Transverse colon (tissue), 4 donors: ENCODE measurements at regions not wholly inside any gene's neighbourhood (a gene's known extent, or its start where the extent isn't known, plus 50 kb on each side); places are given as distances from the start of the nearest gene placed in this dataset.

Source experiments
- DNase-seq: peaks from one replicate; pipeline ENCODE4 v3.0.0-alpha.2; 2019
- H3K27ac ChIP-seq, 4 donors: fragments of 200-600 bp; sonication (generic); 2 replicates each; pipeline ENCODE4 v1.5.1; 2016 to 2018; ENCODE audit warnings: inconsistent platforms in 4 of 4
- H3K27me3 ChIP-seq: fragments of 200-600 bp; sonication (generic); 2 replicates; pipeline ENCODE4 v1.5.1; 2017; ENCODE audit warnings: inconsistent platforms
- H3K36me3 ChIP-seq, 4 donors: fragments of 200-600 bp; sonication (generic); 2 replicates each; pipeline ENCODE4 v1.5.1; 2017 to 2019; ENCODE audit warnings: inconsistent platforms in 4 of 4
- H3K4me1 ChIP-seq, 4 donors: fragments of 200-600 bp; sonication (generic); 2 replicates each; pipeline ENCODE4 v1.5.1; 2017 to 2020; ENCODE audit warnings: inconsistent platforms in 4 of 4
- H3K4me3 ChIP-seq, 4 donors: fragments of 200-600 bp; sonication (generic); 1 replicate in 1 of 4; 2 replicates in 3 of 4; pipeline versions ENCODE4 v1.5.1 to v1.6.1; 2017 to 2019; ENCODE audit warnings: inconsistent platforms in 4 of 4
- H3K9me3 ChIP-seq, 2 donors: fragments of 200-600 bp; sonication (generic); 2 replicates each; pipeline ENCODE4 v1.5.1; 2017 to 2019; ENCODE audit warnings: inconsistent platforms in 2 of 2
- CTCF ChIP-seq, 5 experiments: fragments of 200-600 bp in 3 of 5; fragments of 450-650 bp in 2 of 5; sonication (generic) in 3 of 5; IDR thresholded peaks; 1 replicate in 2 of 5; 2 replicates in 3 of 5; pipeline ENCODE4 v1.5.1; 2016 to 2017; ENCODE audit warnings: antibody characterized with exemption in 5 of 5, inconsistent platforms in 3 of 5, mild to moderate bottlenecking in 2 of 5, moderate library complexity in 1 of 5
- EP300 ChIP-seq: sonication (generic); formaldehyde crosslinking; IDR thresholded peaks from one replicate; pipeline ENCODE4 v1.6.1; 2017; ENCODE audit warnings: antibody characterized with exemption, low read depth
- POLR2A ChIP-seq: fragments of 450-650 bp; IDR thresholded peaks from one replicate; pipeline ENCODE4 v1.6.1; 2016; ENCODE audit warnings: antibody characterized with exemption, mild to moderate bottlenecking, moderate library complexity
- POLR2AphosphoS5 ChIP-seq, 3 donors: sonication (generic); formaldehyde crosslinking; IDR thresholded peaks; one replicate each; pipeline ENCODE4 v1.6.1; 2016; ENCODE audit warnings: antibody characterized with exemption in 3 of 3
- WGBS, 2 donors: methylation state at CpG; one replicate each; pipeline ENCODE4 v1.1.5; 2018; ENCODE audit warnings: low coverage in 1 of 2; 5-methylcytosine and 5-hydroxymethylcytosine counted together
- in situ Hi-C, 4 donors: fragments of 200-750 bp; cut with MboI; loops; one replicate each; pipeline versions ENCODE4 v1.15.0 to v1.15.1; 2017; ENCODE audit warnings: low sequenced_read_pairs in 3 of 4, low pct_ligation_motif_present in 1 of 4, low pct_unique_long_range_greater_than_20kb in 1 of 4
- intact Hi-C: fragments of 100-400 bp; cut with DNase I; formaldehyde crosslinking; loops from one replicate; pipeline ENCODE4 v1.15.1; 2023; ENCODE audit warnings: low total_unique reads

- 79 to 85% methylated on average over 2 of the region's 2 CpGs for whole genome bisulfite sequencing, 2 donors
- intact Hi-C loops = no loop called here
Observed at GRCh38 chr3:70476174-70476573, 163.7 kb upstream of the MDFIC2 start.

GRCh38 chr3:70471464-70472342 is 159.3 kb upstream of the MDFIC2 start:
- Histone ChIP-seq H3K27ac (no peak overlapping the region), H3K27me3 (no peaks in the 10 kb centered on the region), H3K36me3 (no peaks in the 10 kb centered on the region), H3K4me3 (no peak overlapping the region), H3K9me3 (no peaks in the 10 kb centered on the region), H3K4me1 (no peaks in the 10 kb centered on the region)
- WGBS, 2 donors = 71 to 81% methylated on average over 2 to 4 of the region's 4 CpGs
- in situ Hi-C loops (no loop called here), intact Hi-C loops (no loop called here)
- TF ChIP-seq POLR2AphosphoS5 (IDR thresholded peaks at IDR 0.05) = no peak
- TF ChIP-seq EP300 = no peak
- no peak for TF ChIP-seq POLR2A
- TF ChIP-seq CTCF (IDR thresholded peaks at IDR 0.05) = no peak
- DNase-seq = no peak

More at GRCh38 chr3:70476174-70476573, 163.7 kb upstream of the MDFIC2 start:
- no peaks in the 10 kb centered on the region for H3K9me3 ChIP-seq
- H3K27me3 ChIP-seq = no peaks in the 10 kb centered on the region
- no peak for TF ChIP-seq POLR2AphosphoS5 (IDR thresholded peaks at IDR 0.05)
- TF ChIP-seq POLR2A = no peak
- no peak for TF ChIP-seq EP300
- TF ChIP-seq CTCF (IDR thresholded peaks at IDR 0.05) = no peak
- DNase-seq = no peak
- in situ Hi-C loops = no loop called here
- no peak overlapping the region for H3K27ac ChIP-seq
- no peaks in the 10 kb centered on the region for H3K36me3 ChIP-seq
- no peak overlapping the region for H3K4me3 ChIP-seq
- no peaks in the 10 kb centered on the region for H3K4me1 ChIP-seq

- Histone ChIP-seq H3K4me3 (no peak overlapping the region), H3K27ac (no peak overlapping the region), H3K9me3 (no peaks in the 10 kb centered on the region), H3K27me3 (no peaks in the 10 kb centered on the region), H3K4me1 (no peaks in the 10 kb centered on the region), H3K36me3 (no peaks in the 10 kb centered on the region)
- DNase-seq = no peak
- in situ Hi-C loops = no loop called here
- no peak for TF ChIP-seq EP300
- intact Hi-C loops = no loop called here
- 79 to 87% methylated on average over 7 of the region's 7 CpGs for WGBS, 2 donors
Observed at GRCh38 chr3:70466096-70466495, 153.7 kb upstream of the MDFIC2 start.

GRCh38 chr3:70464876-70465275 is 152.4 kb upstream of the MDFIC2 start:
- WGBS, 2 donors = 61 to 64% methylated on average over 5 of the region's 5 CpGs

More at GRCh38 chr3:70464876-70465275, 152.4 kb upstream of the MDFIC2 start:
- in situ Hi-C loops (no loop called here), intact Hi-C loops (no loop called here)
- no peak for DNase-seq
- Histone ChIP-seq H3K4me3 (no peak overlapping the region), H3K4me1 (no peaks in the 10 kb centered on the region), H3K36me3 (no peaks in the 10 kb centered on the region), H3K9me3 (no peaks in the 10 kb centered on the region), H3K27ac (no peak overlapping the region), H3K27me3 (no peaks in the 10 kb centered on the region)
- TF ChIP-seq CTCF (IDR thresholded peaks at IDR 0.05) = no peak
- TF ChIP-seq POLR2AphosphoS5 (IDR thresholded peaks at IDR 0.05) = no peak
- TF ChIP-seq POLR2A = no peak
- TF ChIP-seq EP300 = no peak
